H1 (cell line): ENCODE measurements at regions not wholly inside any gene's neighbourhood (a gene's known extent, or its start where the extent isn't known, plus 50 kb on each side); places are given as distances from the start of the nearest gene placed in this dataset.
"Not testable (repeated sequence)": the region's sequence is repeated elsewhere in the genome, so short reads cannot be mapped to it uniquely, and the experiment has no call there.

Experiments used
- CTCF ChIA-PET: fragments of 300-600 bp; sonication (Branson Sonifier 250); formaldehyde crosslinking; loops from one replicate; lab custom pipeline; 2021; ENCODE audit not compliant: partially characterized antibody; lab: Charles Lee
- POLR2A ChIA-PET: fragments of 300-600 bp; sonication (Branson Sonifier 250); formaldehyde crosslinking; loops from one replicate; lab custom pipeline; 2021; ENCODE audit warnings: inconsistent platforms; ENCODE audit not compliant: partially characterized antibody; lab: Charles Lee
- DNase-seq, 2 experiments: peaks; one replicate each; pipeline versions ENCODE4 v3.0.0 to v3.0.0-alpha.2; 2010 to 2022; ENCODE audit warnings: low spot score in 2 of 2, low read depth in 1 of 2, mixed read lengths in 1 of 2
- FAIRE-seq: peaks from 2 replicates; lab custom pipeline; 2011; peaks lifted over from hg19 to GRCh38; lab: Jason Lieb, UNC
- H2AFZ ChIP-seq: 2 replicates; pipeline ENCODE4 v1.8.1; 2012; ENCODE audit warnings: low read length, inconsistent platforms
- H2AK5ac ChIP-seq: 2 replicates; pipeline ENCODE4 v1.6.1; 2013; ENCODE audit warnings: low read depth, low read length
- H2BK120ac ChIP-seq: replicated peaks from 2 replicates; pipeline ENCODE3; 2013; ENCODE audit warnings: low read depth, low read length, inconsistent platforms
- H2BK12ac ChIP-seq: 2 replicates; pipeline ENCODE4 v1.6.1; 2013; ENCODE audit warnings: low read depth, low read length
- H2BK15ac ChIP-seq: 2 replicates; pipeline ENCODE4 v1.6.1; 2013; ENCODE audit warnings: low read length
- H2BK20ac ChIP-seq: 2 replicates; pipeline ENCODE4 v1.6.1; 2013; ENCODE audit warnings: low read length
- H2BK5ac ChIP-seq: 2 replicates; pipeline ENCODE4 v1.6.1; 2013; ENCODE audit warnings: low read depth, low read length
- H3K14ac ChIP-seq: 2 replicates; pipeline ENCODE4 v1.6.1; 2013; ENCODE audit warnings: inconsistent platforms; ENCODE audit not compliant: insufficient read length
- H3K18ac ChIP-seq: 2 replicates; pipeline ENCODE4 v1.6.1; 2013; ENCODE audit warnings: low read length; ENCODE audit errors: extremely low read depth
- H3K23ac ChIP-seq: 2 replicates; pipeline ENCODE4 v1.6.1; 2013; ENCODE audit warnings: inconsistent platforms; ENCODE audit not compliant: insufficient read length
- H3K23me2 ChIP-seq: 2 replicates; pipeline ENCODE4 v1.6.1; 2013; ENCODE audit warnings: low read depth, low read length
- H3K27ac ChIP-seq: 2 replicates; pipeline ENCODE4 v1.6.1; 2011; ENCODE audit warnings: low read depth, low read length, inconsistent platforms
- H3K27me3 ChIP-seq, 4 experiments: replicated peaks in 1 of 4; 1 replicate in 1 of 4; 2 replicates in 3 of 4; pipeline versions ENCODE4 v1.6.1 to v1.8.1; 2011 to 2013; ENCODE audit warnings: low read length in 3 of 4, mild to moderate bottlenecking in 3 of 4, inconsistent platforms in 2 of 4, mixed read lengths in 2 of 4, moderate library complexity in 1 of 4; ENCODE audit not compliant: control insufficient read depth in 3 of 4, insufficient read depth in 3 of 4; ENCODE audit errors: extremely low read depth in 1 of 4
- H3K36me3 ChIP-seq, 4 experiments: 2 replicates each; pipeline versions ENCODE4 v1.6.1 to v1.8.1; 2011 to 2013; ENCODE audit warnings: mild to moderate bottlenecking in 4 of 4, low read length in 3 of 4, moderate library complexity in 2 of 4, control low read depth in 1 of 4, inconsistent platforms in 1 of 4; ENCODE audit not compliant: insufficient read depth in 4 of 4, control insufficient read depth in 2 of 4
- H3K4ac ChIP-seq: replicated peaks from 2 replicates; pipeline ENCODE3; 2013; ENCODE audit warnings: low read length, low read depth, mixed read lengths, inconsistent platforms; ENCODE audit not compliant: insufficient read length
- H3K4me1 ChIP-seq, 4 experiments: replicated peaks in 1 of 4; 1 replicate in 1 of 4; 2 replicates in 3 of 4; pipeline versions ENCODE4 v1.6.1 to v1.8.1; 2011 to 2013; ENCODE audit warnings: low read length in 3 of 4, inconsistent platforms in 2 of 4, mixed read lengths in 1 of 4; ENCODE audit not compliant: insufficient read depth in 4 of 4, control insufficient read depth in 3 of 4
- H3K4me2 ChIP-seq, 2 experiments: 2 replicates each; pipeline versions ENCODE4 v1.6.1 to v1.8.1; 2011 to 2013; ENCODE audit warnings: low read depth in 2 of 2, low read length in 2 of 2, control low read depth in 1 of 2, inconsistent platforms in 1 of 2, mild to moderate bottlenecking in 1 of 2; ENCODE audit not compliant: insufficient read depth in 1 of 2
- H3K4me3 ChIP-seq, 4 experiments: fragments of 200-600, 300-600 bp in 1 of 4; sonication (generic), shearing (Covaris generic), sonication (Bioruptor Twin) in 1 of 4; 2 replicates each; pipeline versions ENCODE4 v1.5.1 to v1.8.1; 2011 to 2016; ENCODE audit warnings: low read length in 4 of 4, low read depth in 3 of 4, control low read depth in 2 of 4, inconsistent platforms in 2 of 4, mild to moderate bottlenecking in 2 of 4, mixed read lengths in 1 of 4, moderate library complexity in 1 of 4; ENCODE audit not compliant: insufficient read depth in 2 of 4; ENCODE audit errors: extremely low read depth in 1 of 4
- H3K56ac ChIP-seq: replicated peaks from 2 replicates; pipeline ENCODE3; 2013; ENCODE audit warnings: low read depth, mild to moderate bottlenecking, mixed read lengths, low read length, inconsistent platforms; ENCODE audit not compliant: insufficient read length
- H3K79me1 ChIP-seq: 2 replicates; pipeline ENCODE4 v1.6.1; 2013; ENCODE audit warnings: low read depth, low read length, control low read depth
- H3K79me2 ChIP-seq, 2 experiments: 2 replicates each; pipeline versions ENCODE4 v1.6.1 to v1.8.1; 2012 to 2013; ENCODE audit warnings: low read length in 2 of 2, mild to moderate bottlenecking in 2 of 2, inconsistent platforms in 1 of 2; ENCODE audit not compliant: insufficient read depth in 2 of 2, control insufficient read depth in 1 of 2
- H3K9ac ChIP-seq, 4 experiments: replicated peaks in 1 of 4; 1 replicate in 1 of 4; 2 replicates in 3 of 4; pipeline versions ENCODE4 v1.6.1 to v1.8.1; 2011 to 2013; ENCODE audit warnings: low read depth in 3 of 4, low read length in 3 of 4, control low read depth in 2 of 4, mild to moderate bottlenecking in 2 of 4, moderate library complexity in 2 of 4, inconsistent platforms in 1 of 4; ENCODE audit errors: extremely low read depth in 1 of 4
- H3K9me3 ChIP-seq, 2 experiments: 2 replicates each; pipeline versions ENCODE4 v1.6.1 to v1.8.1; 2012 to 2013; ENCODE audit warnings: mild to moderate bottlenecking in 2 of 2, moderate library complexity in 2 of 2, control low read depth in 1 of 2, inconsistent platforms in 1 of 2, low read depth in 1 of 2, low read length in 1 of 2, mixed read lengths in 1 of 2; ENCODE audit not compliant: insufficient read depth in 2 of 2
- H4K20me1 ChIP-seq, 2 experiments: replicated peaks in 1 of 2; 2 replicates each; pipeline versions ENCODE3 to v1.8.1; 2011 to 2013; ENCODE audit warnings: inconsistent platforms in 2 of 2, low read length in 2 of 2, mild to moderate bottlenecking in 1 of 2; ENCODE audit not compliant: insufficient read depth in 2 of 2, control insufficient read depth in 1 of 2
- H4K5ac ChIP-seq: 2 replicates; pipeline ENCODE4 v1.6.1; 2013; ENCODE audit warnings: low read length, low read depth, mixed read lengths, inconsistent platforms; ENCODE audit not compliant: insufficient read length
- H4K8ac ChIP-seq: 2 replicates; pipeline ENCODE4 v1.8.0; 2013; ENCODE audit warnings: mild to moderate bottlenecking, moderate library complexity, low read length, inconsistent platforms; ENCODE audit not compliant: insufficient read depth; ENCODE audit errors: extremely low read depth
- H4K91ac ChIP-seq: replicated peaks from 2 replicates; pipeline ENCODE3; 2013; ENCODE audit warnings: low read length, mixed read lengths, inconsistent platforms; ENCODE audit not compliant: insufficient read length
- WGBS, 2 experiments: shearing (Covaris generic) in 1 of 2; methylation state at CpG; one replicate each; pipeline versions ENCODE4 v1.1.6 to v1.1.7; 2013 to 2015; ENCODE audit warnings: low lambda C conversion rate in 2 of 2, mixed read lengths in 2 of 2, inconsistent platforms in 1 of 2, low coverage in 1 of 2, missing lambda C conversion rate in 1 of 2; ENCODE audit not compliant: insufficient replicate concordance in 2 of 2, insufficient coverage in 1 of 2, insufficient read length in 1 of 2; ENCODE audit errors: extremely low coverage in 1 of 2, missing lambda C conversion rate in 1 of 2; 5-methylcytosine and 5-hydroxymethylcytosine counted together

- H3K4me1 ChIP-seq, POLR2A ChIA-PET, H3K27ac ChIP-seq, H3K4me3 ChIP-seq, H4K20me1 ChIP-seq, H2BK120ac ChIP-seq, H3K56ac ChIP-seq, H3K9ac ChIP-seq, H3K4ac ChIP-seq, H3K79me2 ChIP-seq, H3K23ac ChIP-seq, H3K79me1 ChIP-seq, CTCF ChIA-PET, H3K36me3 ChIP-seq, H2AFZ ChIP-seq, H4K5ac ChIP-seq, H3K18ac ChIP-seq, DNase-seq, H4K91ac ChIP-seq, H2BK20ac ChIP-seq, H4K8ac ChIP-seq, H2BK5ac ChIP-seq, H3K27me3 ChIP-seq, H3K14ac ChIP-seq, H2AK5ac ChIP-seq, H2BK12ac ChIP-seq, FAIRE-seq, H2BK15ac ChIP-seq, H3K23me2 ChIP-seq, H3K4me2 ChIP-seq: not testable (repeated sequence)
- H3K9me3 ChIP-seq = peaks cover 24 to 32% of the 10 kb centered on the region in 2 experiments
- WGBS, 2 experiments = 100% methylated on average over 1 of the region's 1 CpG; no CpG with 5 or more reads in 1 of the 2 experiments
These were observed 188.3 kb upstream of the VIPR2 start for GRCh38 chr7:159332854-159333479.
